GM18508 (cell line): ENCODE measurements at regions not wholly inside any gene's neighbourhood (a gene's known extent, or its start where the extent isn't known, plus 50 kb on each side); places are given as distances from the start of the nearest gene placed in this dataset.
"Not testable (repeated sequence)": the region's sequence is repeated elsewhere in the genome, so short reads cannot be mapped to it uniquely, and the experiment has no call there.

Experiments
- ATAC-seq: cut with Tn5 transposase; IDR thresholded peaks from one replicate; pipeline ENCODE4 v1.9.1; 2021; ENCODE audit warnings: moderate number of reproducible peaks; ENCODE audit not compliant: insufficient read depth, unreplicated experiment

DNA sequence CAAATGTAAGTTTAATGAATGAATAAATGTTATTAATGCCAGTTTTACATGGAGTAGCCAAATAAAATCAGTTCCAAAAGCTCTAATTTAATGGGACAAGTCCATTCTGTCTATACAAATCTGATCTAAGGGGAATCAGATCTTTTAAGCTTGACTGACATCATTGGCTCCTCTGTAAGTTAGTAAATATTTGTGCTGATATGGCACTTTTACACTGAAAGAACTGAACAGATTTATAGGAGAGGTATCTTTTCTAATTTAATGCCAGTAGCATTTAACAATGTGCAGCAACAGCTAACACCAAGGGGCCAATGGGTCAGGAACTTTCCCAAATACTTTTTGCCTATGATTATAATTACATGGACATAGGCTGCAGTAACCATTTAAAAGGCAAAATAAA lies 832.3 kb downstream of the PCDH17 start:
- ATAC-seq, result no peak

DNA sequence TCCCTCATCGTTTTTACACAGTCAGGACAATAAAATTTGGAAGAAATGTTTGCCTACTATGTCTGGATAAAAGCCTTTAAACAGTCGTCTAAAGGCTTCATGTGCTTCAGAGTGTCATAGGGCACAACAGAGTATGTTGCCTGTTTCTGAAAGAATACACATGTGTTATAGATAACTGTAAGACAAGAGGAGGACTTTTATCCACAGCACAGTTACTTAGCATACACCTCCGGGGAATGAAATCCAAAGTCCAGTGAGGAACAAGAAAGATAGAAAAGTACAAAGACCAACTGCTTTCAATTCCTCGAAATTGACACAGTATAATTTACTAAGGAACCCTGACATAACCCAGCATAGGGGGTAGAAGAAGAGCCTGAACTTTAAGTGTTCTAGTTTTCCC lies 835.6 kb downstream of the PCDH17 start:
- ATAC-seq, result no peak

DNA sequence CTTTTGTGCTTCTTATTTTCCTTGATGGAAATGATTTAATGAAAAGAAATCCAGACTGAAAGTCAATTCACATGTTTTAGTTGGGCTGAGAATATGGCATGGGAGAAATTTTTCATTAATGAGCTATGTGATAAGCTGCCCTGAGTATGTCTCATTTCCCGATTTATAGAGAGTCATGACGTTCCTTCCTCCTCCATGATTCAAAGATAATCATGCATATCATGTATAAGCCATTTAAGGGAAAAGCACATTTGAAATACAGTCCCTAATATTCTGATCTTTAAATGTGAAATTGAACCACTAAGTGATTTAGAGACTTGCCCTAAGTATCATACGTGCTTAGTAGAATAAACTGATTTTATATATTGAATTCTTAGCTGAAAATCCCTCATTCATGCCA lies 840.9 kb downstream of the PCDH17 start:
- ATAC-seq, result no peak

DNA sequence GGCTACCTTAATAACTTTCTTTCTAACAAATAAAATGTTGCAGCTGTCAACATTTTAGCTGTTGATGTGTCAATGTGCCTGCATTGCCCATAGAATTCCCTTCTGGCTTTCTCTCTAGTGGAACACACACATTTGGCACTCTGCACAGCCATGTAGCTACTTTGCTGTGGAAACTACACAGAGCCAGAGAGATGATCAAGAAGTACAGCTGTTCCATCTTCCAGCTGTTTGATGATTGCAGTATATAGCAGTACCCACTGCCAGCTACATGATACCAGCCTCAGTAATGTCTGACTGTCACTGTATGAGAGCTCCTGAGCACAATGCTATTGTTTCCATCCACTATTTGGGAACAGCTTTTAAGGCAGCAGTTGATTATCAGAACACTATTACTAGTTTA lies 843.0 kb downstream of the PCDH17 start:
- ATAC-seq, result no peak

DNA sequence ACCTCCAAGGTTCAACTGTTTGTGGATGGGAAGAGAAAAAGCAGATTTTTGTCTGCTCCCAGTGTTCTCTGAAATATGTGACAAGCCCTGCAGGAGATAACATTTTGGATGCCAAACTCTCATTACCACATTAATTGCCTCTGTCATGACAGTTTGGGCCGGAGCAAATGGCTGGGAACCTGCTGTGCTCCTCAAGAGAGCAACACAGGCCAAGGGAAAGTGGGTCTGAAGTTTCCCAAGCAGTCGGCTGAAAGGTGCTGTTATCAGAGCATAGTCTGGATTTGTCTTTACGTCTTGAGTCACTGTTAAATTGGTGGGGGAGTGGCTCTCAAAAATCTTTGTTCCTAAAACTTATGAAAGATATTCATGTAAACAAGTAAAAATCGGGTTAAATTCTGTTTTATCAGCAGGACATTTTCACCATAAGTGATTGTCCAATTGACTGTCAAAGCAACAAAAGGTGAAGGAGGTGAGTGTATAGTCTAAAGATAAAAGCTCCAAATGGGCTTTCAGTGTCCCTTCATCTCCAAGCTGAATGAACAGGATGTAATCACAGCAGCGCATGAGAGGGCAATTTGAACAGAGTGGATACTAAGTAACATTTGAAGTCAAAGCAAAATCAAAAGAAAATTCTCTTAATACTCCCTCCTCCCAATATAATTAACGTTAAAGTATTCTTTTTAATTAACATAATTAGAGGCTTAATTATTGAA lies 844.8 kb downstream of the PCDH17 start:
- no peak for ATAC-seq

DNA sequence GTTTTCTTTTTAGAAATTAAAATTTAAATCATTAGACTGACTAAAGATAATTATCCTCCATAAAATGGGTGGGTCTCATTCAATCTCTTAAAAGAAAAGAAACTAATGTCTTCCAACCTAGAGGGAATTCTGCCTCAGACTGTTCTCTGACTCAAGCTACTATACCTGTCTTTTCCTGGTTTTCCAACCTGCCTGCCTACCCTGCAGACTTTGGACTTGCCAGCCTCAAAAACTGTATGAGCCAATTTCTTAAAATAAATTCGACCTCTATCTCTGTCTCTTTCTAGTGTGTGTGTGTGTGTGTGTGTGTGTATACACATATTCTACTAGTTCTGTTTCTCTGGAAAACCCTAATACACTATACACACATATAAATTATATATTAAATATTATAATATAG lies 847.3 kb downstream of the PCDH17 start:
- ATAC-seq, result no peak

DNA sequence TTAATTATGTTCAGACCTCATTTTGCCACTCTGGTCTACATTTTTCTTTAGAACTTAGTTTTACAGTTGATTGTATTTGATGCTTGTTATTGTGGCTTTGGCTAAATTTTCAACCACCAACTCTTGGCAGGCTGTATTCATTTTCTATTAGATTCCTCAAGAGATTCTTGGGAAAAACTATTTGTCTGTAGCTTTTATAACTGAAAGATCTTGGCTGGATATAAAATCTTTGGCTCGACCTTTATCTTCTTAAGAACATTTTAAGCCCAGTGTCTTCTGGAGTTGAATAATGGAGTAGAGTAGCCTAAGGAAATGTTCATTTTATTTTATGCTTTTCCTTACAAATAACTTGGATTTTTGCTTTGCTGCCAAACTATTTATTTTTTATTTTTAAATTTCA lies 848.5 kb downstream of the PCDH17 start:
- ATAC-seq, result no peak

DNA sequence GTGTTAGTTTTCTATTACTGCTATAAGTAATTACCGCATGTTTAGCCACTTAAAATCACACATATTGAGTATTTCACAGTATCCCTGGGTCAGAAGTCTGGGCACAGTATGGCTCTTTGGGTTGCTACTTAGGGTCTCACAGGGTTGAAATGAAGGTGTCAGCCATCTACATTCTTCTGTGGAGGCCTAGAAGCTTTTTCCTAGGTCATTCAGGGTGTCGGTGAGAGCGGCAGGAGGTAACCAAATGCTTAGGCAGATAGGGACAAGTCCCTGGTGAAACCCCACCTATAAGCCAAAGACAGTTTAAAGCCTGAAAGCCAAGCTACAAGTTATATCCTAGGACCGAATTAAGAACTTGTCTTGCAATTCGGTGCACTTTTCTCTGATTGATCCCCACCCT lies 856.7 kb downstream of the PCDH17 start:
- no peak for ATAC-seq

DNA sequence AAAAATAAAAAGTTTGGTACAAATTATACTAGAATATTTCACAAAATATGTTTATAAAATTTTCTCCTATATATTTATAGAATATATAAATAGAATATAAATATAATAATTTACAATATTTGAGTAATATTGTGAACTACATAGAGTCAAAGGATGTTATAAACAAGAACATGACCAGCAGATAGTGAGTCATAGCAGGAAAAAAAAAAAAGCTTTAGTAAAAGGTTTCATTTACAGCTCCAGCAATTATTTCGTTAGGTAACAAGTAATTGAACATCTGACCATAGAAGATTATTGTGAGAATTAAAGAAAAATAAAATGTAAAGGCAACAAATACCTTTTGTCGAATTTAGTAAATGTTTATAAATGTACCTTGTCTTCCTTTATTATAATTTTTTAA lies 864.1 kb downstream of the PCDH17 start:
- no peak for ATAC-seq

DNA sequence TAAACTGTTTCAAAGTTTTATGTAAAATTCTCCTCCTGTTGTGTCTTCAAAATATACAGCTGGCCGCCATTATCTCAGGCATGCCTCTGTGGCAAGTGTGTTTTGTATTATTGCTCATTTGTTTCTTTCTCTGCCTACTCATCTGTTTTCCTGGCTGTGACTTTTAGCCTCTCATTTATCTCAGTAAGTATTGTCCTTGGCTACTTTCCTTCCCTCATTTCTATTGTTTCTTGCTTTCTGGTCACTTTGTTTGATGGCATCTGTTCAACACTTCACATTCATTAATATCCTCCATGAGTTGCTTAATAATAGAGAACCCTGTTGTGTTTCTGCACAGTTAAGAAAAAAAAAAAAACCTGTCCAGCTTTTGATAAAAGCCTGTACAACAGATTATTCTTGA lies 869.4 kb downstream of the PCDH17 start:
- no peak for ATAC-seq

DNA sequence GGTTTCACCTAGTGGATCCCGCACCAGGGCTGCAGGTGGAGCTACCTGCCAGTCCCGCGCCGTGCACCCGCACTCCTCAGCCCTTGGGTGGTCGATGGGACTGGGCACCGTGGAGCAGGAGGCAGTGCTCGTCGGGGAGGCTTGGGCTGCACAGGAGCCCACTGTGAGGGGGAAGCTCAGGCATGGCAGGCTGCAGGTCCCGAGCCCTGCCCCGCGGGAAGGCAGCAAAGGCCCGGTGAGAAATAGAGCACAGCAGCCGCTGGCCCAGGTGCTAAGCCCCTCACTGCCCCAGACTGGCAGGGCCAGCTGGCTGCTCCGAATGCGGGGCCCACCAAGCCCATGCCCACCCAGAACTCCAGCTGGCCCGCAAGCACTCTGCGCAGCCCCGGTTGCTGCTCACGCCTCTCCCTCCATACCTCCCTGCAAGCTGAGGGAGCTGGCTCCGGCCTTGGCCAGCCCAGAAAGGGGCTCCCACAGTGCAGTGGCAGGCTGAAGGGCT lies 872.7 kb downstream of the PCDH17 start:
- not testable (repeated sequence) for ATAC-seq

DNA sequence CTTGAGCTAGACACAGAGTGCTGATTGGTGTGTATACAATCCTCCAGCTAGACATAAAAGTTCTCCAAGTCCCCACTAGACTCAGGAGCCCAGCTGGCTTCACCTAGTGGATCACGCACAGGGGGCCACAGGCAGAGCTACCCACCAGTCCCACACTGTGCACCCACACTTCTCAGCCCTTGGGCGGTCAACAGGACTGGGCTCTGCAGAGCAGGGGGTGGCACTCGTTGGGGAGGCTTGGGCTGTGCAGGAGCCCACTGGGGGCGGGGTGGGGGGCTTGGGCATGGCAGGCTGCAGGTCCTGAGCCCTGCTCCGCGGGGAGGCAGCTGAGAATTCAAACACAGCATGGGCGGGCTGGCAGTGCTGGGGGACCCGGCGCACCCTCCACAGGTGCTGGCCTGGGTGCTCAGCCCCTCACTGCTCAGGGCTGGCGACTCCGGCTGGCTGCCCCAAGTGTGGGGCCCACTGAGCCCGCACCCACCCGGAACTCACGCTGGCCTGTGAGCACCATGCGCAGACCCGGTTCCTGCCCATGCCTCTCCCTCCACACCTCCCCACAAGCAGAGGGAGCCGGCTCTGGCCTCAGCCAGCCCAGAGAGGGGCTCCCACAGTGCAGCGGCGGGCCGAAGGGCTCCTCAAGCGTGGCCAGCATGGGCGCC lies 873.8 kb downstream of the PCDH17 start:
- not testable (repeated sequence) for ATAC-seq

DNA sequence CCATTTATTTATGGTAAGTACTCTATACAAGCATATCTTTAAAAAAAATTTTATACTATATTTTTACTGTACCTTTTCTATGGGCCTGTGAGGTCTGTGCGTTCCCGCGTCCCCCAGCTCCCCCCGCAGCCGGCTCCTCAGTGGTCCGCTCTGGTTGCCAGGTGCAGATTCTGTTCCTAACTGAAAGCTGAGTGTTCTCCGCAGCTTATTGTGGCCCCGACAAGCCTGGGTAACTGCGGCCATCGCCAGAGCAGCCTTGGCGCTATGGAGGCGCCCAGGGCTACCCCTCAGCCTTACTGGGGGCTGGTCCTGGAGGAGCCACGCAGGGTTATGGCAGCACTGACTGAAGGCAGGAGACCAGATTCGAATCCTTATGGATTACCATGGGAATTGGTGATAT lies 896.8 kb downstream of the PCDH17 start:
- no peak for ATAC-seq

DNA sequence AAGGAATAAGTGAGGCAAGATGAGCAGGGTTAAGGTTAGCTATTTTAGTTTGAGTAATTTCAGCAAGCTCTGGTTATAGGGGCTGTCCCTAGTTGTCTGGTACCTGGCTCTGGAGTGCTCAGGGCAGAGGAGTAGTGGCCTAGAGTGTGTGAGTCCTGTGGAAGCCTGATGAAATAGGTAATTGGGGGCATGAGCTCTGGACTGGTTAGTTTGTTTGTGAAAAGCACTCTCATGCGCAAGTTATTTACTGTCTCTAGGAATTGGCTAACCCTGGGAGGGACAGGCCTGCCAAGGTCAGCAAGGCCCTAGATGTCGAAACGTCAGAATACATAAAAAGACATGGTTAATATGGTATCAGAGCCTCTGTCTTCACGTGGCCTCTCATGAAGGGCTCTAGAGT lies 900.1 kb downstream of the PCDH17 start:
- no peak for ATAC-seq

DNA sequence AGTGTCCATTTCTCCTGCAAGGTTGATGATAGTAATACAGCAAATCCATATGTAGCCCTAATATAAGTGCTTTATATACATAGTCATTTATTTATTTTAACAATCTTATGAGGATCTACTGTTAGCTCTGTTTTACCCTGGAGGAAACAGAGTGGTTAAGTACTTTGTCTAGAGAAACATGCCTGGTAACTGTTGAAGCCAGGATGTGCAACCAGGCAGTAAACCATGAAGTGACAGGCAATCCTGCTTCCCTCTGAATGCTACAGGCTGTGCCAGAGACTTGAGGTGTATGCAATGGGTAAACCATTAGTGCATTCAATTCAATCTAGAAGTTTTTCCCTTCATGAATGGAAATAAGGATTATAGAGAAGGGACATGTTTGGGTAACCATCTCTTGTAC lies 911.0 kb downstream of the PCDH17 start:
- ATAC-seq, result no peak

DNA sequence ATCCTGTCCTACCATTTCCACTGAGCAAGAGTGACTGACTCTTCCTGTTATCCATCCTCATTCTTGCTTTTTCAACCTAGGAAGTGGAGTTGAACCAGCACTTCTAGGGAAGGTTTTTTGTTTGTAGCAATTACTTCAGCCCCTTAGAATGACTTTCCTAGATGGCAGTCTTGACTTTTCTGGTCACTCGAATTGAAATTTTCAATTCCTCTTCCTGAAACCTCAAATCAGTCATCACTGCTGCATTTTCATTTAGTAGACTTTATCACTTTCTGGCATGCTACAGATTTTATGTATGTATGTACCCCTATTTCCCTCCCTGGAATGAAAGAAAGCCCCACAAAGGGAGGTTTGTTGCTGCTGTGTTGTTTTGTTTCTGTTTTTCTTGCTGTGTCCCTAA lies 915.9 kb downstream of the PCDH17 start:
- no peak for ATAC-seq

DNA sequence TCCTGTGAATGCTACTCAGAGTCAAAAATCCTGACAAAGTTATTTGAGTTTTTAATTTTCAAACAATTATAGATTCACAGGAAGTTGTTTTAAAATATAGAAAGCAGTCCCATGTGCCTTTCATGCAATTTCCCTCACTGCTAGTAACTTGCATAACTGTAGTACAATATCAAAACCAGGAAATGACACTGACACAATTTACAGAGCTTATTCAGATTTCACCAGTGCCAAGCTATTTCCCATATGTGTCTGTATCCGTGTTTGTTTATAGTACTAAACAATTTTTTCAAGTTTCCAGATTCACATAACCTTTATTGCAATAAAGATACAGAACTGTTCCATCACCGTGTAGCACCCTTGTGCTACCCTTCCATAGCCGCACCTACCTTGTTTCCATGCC lies 934.6 kb downstream of the PCDH17 start:
- no peak for ATAC-seq

DNA sequence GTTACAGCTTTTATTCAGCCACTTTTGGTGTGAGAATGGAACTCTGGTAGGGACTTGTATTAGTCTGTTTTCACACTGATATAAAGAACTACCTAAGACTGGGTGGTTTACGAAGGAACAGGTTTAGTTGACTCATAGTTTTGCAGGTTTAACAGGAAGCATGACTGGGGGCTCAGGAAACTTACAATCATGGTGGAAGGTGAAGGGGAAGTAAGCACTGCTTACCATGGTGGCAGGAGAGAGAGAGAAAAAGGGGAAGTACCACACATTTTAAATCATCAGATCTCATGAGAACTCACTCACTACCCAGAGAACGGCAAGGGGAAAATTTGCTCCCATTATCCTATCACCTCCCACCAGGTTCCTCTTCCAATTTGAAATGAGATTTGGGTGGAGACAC lies 942.2 kb downstream of the PCDH17 start:
- no peak for ATAC-seq

DNA sequence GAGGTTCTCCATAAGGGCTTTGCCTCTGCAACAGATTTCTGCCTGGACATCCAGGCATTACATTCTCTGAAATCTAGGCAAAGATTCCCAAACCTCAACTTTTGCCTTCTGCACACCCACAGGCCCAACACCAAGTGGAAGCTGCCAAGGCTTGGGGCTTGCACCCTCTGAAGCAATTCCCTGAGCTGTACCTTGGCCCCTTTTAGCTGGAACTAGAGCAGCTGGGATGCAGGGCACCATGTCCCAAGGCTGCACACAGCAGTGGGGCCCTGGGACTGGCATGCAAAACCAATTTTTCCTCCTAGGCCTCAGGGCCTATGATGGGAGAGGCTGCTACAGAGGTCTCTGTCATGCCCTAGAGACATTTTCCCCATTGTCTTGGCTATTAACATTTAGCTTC lies 943.2 kb downstream of the PCDH17 start:
- no peak for ATAC-seq

DNA sequence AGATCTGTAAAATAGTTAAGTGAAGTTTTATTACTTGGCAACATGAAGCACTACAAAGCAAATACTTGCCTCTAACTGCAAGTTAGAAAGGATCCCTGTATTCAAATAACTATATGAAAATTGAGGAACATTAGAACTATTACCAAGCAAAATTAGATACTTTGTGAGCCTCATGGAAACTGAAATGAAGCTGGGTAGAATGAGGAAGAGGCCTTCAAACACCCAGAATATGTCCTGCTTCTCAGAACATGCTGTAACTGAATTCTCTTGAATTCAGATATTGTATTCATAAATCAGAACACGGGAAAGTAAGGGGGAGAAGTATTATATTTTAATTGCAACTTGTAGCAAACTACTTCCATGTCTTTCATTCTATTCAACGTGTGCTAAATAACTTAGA lies 947.9 kb downstream of the PCDH17 start:
- ATAC-seq, result no peak

DNA sequence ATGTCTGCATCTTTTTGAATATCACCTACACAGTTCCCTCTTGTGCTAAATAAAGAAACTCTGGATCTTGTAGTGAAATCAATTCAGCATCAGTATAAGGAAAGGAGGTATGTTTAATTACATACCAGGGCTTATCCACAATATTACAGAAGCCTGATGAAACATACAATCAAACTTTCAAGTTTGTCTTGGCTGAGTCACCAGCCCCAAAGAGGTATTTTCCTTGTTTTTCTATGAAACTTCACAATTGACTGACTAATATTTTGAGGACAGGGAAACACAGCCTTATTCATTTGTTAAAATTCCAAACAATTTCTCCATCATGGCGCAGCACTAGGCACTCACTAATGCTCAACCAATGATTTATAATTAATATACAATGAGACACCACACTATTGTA lies 952.4 kb downstream of the PCDH17 start:
- ATAC-seq, result no peak

DNA sequence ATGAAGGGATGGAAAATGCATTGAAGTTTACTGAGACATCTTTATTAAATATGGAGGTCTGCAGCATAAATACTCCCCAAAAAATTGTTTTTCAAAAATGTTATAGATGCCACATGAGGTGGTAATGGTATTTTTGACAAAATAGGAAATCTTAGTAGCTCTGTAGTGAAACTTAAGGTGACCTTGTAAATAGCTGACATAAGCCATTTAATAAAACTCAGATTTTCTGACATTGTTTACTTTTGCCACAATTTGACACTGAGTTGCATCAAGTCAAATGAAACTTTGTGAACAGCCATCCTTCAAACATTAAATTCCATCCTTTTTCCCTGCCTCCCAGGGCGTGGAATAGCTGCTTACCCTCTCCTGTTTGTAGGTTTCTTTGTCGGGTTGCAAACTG lies 953.1 kb downstream of the PCDH17 start:
- no peak for ATAC-seq
